Renal pelvis (tissue), 1 donor: ENCODE measurements at regions not wholly inside any gene's neighbourhood (a gene's known extent, or its start where the extent isn't known, plus 50 kb on each side); places are given as distances from the start of the nearest gene placed in this dataset.
"Not testable (repeated sequence)": the region's sequence is repeated elsewhere in the genome, so short reads cannot be mapped to it uniquely, and the experiment has no call there.

ENCODE experiments used
- DNase-seq: peaks from one replicate; pipeline ENCODE4 v3.0.0-alpha.2; 2013

DNA sequence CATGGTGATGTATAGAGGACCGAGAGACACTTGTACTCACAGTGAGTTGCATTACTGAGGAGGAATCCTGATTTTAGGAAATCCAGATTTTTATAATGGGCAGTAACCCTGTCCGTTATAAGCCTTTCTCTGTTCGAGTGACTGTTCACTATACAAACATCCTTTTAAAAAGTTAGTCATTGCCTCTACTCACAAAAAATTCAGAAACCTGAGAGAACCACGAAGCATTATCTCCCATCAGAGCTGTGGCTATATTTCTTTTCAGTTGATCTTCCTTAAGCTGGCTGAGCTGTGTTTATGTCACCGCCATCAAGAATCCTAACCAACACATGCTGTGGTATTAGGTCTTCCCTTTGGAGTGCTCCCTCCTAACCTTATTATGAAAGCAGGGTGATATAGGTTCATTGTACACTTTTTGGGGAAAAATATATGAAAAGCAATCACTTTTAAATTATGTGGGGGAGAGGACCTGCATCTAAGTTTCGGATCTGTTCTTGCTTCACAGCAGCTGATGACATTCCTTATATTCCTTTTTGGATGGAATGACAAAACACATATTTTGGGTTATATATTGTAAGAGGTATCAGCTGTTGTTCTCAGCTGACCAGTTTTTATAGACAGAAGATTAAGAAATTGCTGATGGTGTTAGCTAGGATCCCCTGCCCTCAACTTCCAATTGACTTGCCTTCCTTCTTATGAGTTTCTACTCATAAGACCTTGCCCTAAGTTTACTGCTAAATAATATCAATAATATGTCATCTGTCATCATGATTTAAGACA, 465.9 kb upstream of the RASGRP1 start:
- DNase-seq = no peak

DNA sequence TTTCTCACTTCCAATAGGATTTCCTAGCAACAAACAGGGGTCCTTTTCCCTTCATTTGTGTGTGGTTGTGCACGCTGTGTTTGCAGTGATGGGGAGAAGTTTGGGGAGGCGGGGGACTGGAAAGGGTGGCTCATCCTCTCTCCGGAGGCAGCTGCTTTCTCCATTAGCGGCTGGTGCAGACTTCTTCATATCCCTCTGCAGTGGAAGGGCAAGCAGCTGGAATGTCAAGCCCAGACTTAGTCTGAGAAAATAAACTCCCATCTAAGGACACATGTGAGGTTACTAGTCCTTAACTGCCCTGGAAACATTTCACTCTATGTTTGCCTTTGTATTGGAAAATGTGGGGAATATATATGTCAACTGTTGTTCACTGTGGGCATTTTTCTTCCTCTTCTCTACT, 467.0 kb upstream of the RASGRP1 start:
- DNase-seq = no peak

DNA sequence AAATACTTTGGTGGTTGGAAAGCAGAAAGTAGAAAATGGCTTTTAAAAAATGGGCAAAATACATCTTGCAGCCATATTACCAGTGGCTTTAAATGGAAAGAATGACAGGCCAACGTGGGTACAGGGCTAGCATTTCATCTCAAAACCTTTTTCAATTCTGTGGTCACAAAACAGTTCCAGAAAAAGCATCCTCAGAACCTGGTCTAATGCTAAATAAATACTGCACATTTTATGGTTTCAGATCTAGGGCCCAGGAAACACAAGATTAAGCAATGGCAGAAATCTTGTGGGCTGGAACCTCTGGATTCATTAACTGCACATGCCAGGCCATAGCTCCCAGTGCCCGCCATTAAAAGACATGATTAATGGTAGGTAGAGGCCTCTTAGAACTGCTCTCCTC, 470.2 kb upstream of the RASGRP1 start:
- DNase-seq = no peak

- DNase-seq = not testable (repeated sequence)
Measured at GRCh38 chr15:39037611-39038010, 473.0 kb upstream of the RASGRP1 start.

- DNase-seq = no peak
Measured at GRCh38 chr15:39040861-39041260, 476.2 kb upstream of the RASGRP1 start.

- no peak for DNase-seq
Measured at GRCh38 chr15:39041979-39042495, 477.4 kb upstream of the RASGRP1 start.

GRCh38 chr15:39051626-39052322, 487.2 kb upstream of the RASGRP1 start:
- DNase-seq = no peak

- no peak for DNase-seq
Measured at GRCh38 chr15:39052323-39052705, 487.7 kb upstream of the RASGRP1 start.

DNA sequence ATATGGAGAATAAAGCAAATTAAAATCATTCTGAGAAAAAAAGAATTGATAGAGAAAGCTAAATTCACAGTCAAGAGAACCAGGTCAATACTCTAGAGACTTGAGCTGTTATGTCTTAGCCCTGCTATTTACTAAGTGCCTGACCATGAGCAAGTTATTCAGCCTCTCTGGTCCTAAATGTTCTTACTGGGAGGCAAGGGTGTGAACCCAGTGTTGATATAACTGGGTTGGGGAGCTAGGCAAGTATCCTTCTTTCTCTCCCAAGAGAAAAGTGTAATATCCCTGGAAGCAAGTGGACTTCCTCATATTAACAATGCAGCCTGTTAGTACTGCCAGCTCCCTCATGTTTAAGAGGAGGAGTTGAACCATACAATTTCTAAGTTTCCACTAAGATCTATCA, 488.9 kb upstream of the RASGRP1 start:
- DNase-seq = no peak

GRCh38 chr15:39054128-39054732, 489.6 kb upstream of the RASGRP1 start:
- no peak for DNase-seq

DNA sequence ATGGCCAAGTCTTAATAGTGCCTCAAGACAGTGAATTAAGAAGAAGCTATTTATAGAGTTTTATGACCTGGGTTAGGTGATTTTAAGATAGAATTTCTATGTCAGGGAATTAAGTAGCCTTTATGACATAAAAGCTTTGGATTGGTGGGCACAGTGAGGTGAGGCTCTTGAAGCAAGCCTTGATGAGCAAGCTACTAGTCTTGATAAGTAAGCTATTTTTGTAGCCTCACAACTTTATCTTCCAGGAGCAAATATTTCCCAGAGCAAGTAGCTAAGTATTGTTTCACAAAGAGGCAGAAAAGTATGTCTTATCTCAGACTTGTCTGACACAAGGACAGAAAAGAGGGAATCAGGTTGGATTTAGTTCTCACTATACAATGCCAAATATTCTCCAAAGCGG, 491.7 kb upstream of the RASGRP1 start:
- DNase-seq = no peak

DNA sequence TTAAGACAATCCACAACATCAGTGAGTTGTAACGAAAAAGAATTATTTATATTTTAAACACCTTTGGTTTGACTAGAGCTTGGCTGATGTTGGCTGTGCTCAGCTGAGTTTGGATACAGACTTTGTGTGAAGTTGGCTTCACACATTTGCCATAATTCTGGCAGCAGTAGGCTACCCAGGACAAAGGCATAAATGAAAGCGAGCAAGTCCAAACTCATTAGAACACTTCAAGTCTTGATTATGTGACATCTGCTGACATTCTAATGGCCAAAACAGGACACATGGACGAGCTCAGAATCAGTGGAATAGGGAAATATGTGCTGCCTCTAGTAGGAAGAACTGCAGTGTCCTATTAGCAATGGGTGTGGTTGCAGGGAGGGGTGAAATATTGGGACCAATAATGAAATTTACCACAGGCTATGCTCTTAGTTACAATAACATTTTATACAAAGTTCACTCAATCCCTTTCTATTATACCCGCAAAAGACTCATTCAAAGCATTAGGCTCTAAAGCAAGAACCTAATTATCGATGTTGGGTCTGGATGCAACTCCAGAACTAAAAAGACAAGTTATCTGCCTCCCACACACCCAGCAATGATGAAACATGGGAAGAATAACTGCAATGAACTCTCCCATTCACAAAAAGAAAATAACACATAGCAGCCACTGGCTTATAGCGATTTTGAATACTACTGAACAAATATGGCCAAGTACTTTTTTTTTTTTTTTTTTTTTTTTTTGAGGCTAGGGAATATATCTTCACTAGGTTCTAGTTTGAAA, 493.9 kb upstream of the RASGRP1 start:
- DNase-seq = no peak

- no peak for DNase-seq
Measured at GRCh38 chr15:39059917-39060316, 495.3 kb upstream of the RASGRP1 start.

GRCh38 chr15:39061952-39062464, 497.4 kb upstream of the RASGRP1 start:
- no peak for DNase-seq

DNA sequence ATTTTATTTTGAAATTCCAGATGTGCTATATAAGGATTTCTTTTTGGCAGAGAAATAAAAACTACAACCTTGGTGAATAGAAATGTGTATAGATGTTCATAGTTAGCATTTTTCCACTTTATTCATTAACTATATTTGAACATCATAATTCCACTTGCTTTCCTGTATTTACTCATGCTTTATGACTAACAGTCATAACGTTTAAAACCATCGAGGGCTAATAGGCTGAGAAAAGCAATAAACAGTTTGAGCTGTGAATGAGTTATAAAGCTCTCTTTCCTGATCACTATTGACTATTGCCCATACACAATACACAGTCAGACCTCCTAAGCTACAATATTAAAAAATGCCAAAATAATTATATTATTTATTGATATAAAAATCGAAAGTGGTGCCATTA, 502.1 kb upstream of the RASGRP1 start:
- DNase-seq = no peak

GRCh38 chr15:39074341-39074985, 506.4 kb upstream of the THBS1 start:
- DNase-seq = no peak

- DNase-seq = no peak
Measured at GRCh38 chr15:39075311-39075710, 505.6 kb upstream of the THBS1 start.

DNA sequence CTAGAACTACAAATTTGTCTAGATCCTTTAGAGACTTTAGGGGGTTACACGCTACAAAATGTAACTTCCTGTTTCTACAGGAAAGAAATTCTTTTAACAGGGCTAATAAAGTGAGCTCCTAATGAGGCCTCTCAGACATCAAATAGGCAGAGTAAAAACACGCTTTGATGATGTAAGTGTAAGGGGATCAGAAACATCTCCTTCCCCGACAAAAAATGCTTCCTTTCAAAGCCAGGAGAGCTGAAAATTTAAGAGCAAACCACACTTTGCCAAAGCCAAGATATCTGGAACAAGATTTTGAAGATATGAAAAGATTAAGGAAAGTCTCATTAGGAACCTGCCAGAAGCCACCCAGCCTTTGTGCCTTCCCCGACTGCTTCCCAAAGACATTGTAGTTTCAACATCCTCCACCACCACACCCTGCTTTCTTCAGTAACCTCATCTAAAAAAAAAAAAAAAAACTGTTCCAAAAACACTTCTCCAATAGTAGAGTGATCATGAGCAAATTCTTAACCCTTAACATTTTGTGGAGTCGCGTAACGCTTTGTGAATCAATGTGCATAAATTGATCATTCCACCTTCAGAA, 505.0 kb upstream of the THBS1 start:
- DNase-seq = no peak

DNA sequence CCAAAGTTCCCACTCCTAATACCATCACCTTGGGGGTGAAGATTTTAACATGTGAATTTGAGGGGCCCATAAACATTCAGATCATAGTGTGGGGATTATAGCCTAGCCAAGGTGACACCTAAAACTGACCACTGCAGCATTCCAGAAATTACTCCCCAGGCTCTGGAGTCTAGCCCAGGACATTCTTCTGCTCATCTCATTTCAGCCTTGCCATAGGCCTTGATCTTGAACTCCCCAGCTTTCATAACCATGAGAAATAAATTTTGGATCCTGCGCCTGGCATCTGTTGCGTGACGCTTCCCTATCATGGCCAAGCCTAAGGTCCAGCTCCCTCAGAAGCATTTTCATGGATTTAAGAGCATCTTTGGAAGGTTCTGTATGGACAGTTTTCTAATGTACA, 502.9 kb upstream of the THBS1 start:
- no peak for DNase-seq

GRCh38 chr15:39079296-39079847, 501.5 kb upstream of the THBS1 start:
- DNase-seq = no peak

DNA sequence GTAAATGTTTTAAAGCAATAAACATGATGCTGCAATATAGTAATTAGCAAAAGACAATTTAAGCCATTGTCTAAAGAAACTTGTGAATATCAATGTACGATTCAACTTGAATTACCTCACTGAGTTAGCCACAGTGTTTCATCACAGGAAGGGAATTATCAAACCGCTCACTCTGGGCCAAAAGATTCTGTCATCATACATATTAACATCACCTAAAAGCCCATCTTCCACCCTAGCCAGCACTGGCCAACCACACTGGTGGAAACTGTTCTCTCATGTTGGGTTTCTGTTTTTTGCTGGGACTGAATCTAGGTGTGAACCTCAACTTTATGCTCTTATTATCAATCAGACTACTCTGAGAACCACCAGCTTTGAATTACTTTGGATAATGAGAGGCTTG, 497.7 kb upstream of the THBS1 start:
- no peak for DNase-seq
